NK-92 (cell line): ENCODE measurements at regions not wholly inside any gene's neighbourhood (a gene's known extent, or its start where the extent isn't known, plus 50 kb on each side); places are given as distances from the start of the nearest gene placed in this dataset.
"Not testable (repeated sequence)": the region's sequence is repeated elsewhere in the genome, so short reads cannot be mapped to it uniquely, and the experiment has no call there.

Experiments used
- DNase-seq: peaks from one replicate; lab custom pipeline; 2025; ENCODE audit not compliant: unreplicated experiment; lab: John Stamatoyannopoulos, UW

DNA sequence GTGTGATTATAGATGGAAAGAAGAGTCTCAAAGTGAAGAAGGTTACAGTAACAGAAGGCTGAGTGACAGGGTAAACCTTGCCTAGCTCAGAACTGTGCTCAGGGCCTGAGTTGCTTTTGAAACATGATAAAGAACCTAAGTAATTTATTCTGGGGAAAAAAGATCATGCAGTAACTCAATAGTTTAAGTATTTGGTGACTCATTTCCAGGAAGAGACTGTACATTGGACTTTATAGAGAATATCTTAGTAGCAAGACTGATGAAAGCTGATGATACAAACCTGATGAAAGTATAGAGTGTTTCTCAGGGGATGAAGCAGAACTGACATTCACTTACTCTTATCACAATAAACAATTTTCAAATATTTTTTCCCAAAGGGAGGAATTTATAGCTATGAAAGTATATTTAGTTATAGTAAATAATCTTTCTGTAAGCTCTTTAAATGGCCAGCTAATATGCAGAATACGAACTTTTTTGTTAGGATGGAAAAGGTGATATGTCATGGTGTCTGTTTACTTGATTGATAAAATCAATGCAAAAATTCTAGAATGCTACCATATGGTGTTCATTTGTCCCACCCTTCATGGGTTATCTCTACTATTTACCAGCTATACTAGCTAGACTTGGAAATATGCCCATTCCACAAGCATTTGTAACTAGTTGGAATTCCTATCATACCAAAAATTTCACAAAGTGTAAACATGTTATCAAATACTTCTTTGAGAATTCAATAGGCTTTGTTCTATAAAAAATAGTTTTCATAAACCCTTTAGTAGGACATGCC is 1265.5 kb upstream of the ACVR2A start:
- DNase-seq = no peak

DNA sequence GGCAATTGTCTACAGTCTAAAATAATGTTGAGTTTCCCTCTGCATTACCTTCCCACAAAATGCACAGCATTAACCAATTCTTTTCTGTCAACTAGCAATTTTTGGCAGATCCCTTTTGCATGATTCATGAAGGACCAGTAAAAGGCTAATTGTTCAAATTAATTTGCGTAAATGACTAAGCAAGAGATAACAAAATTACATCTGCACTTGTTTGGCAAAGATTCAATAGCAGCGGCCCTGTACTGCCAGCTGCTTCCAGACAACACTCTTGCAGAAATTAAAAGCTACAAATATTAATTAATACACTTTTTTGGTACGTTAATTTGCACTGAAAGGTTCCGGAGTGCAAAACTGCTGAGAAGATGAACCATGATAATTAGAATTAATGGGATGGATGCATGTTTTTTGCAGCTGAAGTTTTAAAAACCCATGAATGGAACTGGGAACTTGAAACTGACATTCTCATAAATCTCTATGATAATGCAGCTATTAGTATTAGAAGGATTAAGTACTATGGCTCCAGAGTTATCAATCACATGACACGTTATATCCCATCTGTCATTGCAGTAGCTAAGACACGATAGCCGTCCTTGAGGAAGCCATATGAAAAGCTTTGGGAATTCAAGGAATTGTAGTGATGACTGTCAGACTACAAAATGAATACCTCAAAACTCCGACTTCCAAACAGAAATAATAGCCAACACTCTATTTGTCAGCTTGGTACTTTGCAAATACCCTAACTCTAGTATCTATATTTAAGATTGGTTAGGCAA is 1268.3 kb upstream of the ACVR2A start:
- no peak for DNase-seq

DNA sequence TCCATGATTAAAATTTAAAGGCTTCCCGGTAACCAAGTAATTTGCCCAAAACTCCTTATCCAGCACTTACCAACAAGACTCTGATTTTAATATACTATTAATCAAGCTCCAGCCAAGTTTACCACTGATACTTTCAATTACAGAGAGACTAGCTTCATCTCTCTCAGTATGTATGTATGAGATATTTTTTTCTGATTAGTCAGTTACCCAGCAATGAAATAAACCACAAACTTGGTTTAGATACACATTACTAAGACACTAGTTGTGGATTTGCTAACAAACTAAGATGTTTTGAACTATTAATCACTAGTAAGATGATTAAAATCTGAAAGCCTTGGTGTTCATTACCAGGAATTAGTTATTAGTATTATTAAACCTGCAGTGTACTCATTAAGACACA is 1272.2 kb upstream of the ACVR2A start:
- no peak for DNase-seq

DNA sequence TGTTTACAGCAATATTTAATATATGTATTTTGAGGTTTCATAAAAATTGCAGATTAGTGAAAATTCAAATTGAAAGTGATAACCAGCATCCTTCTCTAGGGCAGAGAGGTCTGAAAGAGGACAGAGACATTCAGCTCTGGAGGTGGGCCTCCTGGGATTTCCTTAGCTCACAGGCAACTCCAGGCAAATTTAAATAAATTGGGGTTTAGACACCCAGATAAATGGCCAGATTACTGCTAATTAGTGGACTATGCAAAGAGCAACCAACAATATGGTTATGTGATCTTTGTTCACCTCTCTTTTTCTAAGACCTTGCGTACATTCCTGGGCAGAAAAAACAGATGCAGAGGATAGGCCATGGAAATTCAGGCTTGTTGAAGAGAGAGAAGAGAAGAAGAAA is 1282.8 kb upstream of the ACVR2A start:
- no peak for DNase-seq

DNA sequence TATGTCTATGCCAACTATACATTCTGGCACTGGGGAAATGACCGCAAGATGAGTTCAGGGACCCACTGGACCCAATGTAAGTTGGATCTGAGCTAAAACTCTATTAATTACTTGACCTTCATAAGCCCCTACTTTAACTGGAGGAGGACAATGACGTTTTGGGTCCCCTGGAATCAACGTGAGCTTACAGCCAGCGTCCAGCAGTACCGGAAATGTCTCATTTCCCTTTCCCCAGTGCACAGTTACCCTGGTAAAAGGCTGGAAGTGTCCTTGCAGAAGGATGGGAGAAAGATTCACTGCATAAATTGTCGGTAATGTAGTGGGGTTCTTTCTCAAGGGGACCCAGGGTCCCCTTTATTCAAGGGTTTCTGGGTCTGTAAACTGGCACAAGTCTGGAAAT is 1297.6 kb upstream of the ACVR2A start:
- DNase-seq = no peak

DNA sequence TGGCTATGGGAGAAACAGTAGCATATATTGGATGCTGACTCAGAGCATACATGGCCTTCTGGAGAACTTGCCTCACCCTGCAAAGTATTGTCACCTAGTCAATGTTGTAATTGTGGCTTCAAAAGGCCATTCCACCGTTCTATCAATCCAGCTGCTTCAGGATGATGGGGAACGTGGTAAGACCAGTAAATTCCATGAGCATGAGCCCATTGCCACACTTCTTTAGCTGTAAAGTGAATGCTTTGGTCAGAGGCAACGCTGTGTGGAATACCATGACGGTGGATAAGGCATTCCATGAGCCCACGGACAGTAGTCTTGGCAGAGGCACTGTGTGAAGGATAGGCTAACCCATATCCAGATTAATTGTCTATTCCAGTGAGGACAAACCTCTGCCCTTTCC is 1300.1 kb upstream of the ACVR2A start:
- no peak for DNase-seq

DNA sequence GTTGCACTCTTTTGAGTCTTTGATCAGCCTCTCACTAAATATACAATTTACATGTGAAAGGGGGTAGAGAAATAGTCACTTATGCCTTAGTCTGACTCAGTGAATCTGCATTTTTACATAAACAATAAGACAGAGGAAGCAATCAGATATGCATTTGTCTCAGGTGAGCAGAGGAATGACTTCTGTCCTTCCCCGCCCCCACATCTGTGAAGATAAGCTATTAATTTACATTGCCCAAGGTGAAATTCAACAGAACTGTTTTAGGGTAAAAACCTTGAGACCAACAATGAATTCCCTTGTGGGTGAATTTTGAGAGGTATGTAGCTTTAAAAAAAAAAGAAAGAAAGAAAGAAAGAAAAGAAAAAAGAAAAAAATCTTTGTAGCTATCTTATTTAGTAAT is 1302.9 kb upstream of the ACVR2A start:
- no peak for DNase-seq

DNA sequence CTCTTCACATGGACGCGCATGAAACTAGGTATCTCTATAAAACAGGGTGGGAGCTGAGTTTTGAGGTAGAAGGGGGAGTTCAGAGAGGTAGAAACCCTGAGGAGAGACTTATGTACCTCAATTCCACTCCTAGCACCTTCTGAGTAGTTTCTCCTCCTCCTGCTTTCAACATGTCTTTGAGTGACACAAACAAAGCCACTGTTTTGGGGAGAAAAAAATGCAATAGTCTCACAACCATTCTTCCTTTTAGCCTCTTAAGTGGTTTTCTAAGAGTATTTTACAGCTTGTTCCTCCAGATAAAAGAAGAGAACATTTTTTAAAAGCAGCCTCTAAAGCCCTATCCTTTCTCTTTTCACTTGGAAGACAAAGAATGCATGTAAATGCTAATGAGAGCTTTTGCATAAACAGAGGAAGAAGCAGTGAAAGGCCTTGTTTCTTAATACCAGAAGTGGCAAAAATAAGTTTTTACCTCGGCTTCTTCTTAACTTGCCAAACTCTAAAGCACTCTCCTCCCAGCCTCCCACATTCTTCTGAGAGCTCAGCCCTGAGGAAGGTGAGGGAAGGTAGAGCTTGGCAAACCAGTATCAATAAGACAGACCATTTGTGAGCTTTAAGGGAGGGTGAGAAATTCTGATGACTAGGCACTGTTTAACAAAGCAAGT is 1304.4 kb upstream of the ACVR2A start:
- no peak for DNase-seq

DNA sequence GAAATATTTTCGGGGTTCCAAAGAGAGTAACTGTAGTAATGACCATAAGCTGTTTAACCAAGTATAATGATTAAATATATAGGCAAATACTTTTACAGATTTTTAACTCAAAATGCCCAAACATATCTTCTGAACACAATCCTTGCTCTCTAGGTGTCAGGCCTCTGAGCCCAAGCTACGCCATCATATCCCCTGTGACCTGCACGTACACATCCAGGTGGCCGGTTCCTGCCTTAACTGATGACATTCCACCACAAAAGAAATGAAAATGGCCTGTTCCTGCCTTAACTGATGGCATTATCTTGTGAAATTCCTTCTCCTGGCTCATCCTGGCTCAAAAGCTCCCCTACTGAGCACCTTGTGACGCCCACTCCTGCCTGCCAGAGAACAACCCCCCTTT is 1305.1 kb upstream of the ACVR2A start:
- DNase-seq = not testable (repeated sequence)

DNA sequence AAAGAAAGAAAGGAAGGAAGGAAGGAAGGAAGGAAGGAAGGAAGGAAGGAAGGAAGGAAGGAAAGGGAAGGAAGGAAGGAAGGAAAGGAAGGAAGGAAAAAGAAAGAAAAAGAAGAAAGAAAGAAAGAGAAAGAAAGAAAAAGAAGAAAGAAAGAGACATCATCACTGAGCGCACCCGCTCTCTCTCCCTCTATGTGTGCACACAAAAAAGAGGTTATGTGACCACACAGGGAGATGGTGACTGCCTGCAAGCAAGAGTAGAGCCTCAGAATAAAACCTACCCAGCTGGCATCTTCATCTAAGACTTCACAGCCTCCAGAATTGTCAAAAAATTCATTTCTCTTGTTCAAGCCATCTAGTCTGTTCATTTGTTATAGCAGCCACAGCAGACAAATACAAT is 1307.4 kb upstream of the ACVR2A start:
- no peak for DNase-seq

DNA sequence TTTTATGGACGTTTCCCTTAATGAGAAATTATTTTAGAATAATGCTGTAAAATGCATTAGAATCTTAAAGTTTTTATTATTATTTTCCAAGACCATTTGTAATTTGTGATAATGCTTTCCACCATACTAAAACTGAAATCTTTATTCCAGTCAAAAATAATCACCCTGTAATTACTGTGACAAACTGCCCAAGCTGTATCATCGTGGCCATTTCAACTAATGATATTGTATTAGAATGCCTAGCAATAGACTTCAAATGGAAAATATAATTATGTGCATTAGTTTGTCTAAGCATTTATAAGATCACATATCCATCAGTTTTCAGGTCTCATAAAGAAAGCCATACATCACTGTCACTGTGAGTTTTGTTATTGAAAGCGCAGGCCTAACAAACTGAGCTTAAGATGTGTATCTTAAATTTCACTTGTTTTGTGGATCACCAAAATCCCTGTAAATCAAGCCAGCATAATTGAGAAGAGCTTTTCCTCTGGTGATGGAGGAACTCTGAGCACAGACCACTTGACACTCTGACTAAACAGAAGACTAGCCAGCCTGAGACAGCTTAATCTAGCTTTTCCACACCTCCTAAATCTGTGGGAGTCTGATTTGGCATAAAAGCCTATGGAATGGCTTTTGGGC is 1312.2 kb upstream of the ACVR2A start:
- DNase-seq = no peak

DNA sequence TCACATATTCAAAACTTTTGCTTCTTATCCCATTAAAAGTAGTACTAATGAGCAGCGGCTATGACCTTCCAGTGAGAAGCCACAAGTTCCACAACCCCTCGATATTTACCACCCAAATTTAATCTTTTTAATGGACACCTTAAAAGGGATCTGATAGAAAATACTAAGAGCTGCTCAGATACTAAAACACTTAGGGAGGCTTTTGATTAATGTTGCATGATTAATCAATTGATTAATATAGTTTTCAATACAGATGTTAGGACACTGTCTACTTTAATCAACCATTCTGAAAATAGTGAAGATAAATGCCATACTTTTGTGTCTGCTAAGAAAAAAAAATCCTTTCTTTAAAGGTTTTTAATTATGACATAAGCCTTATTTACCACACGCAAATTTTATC is 1312.8 kb upstream of the ACVR2A start:
- DNase-seq = no peak

DNA sequence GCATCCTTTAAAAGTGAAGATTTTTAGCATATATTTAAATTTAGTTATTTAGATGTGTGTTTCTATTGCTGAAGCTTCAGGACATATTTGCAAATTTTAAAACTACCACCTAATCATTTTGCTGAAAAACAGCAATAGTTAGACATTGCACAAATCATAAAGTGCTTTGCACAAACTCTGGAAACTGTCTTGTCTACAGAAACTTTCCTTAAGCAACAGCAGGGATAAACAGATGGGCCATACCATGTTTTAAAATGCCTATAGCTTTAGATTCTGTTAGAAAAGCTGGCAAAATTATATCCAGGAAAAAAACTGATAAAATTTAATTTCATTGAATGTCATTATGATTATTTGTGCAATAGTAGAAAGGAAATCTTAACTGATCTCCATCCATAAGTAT is 1313.9 kb upstream of the ACVR2A start:
- DNase-seq = no peak

DNA sequence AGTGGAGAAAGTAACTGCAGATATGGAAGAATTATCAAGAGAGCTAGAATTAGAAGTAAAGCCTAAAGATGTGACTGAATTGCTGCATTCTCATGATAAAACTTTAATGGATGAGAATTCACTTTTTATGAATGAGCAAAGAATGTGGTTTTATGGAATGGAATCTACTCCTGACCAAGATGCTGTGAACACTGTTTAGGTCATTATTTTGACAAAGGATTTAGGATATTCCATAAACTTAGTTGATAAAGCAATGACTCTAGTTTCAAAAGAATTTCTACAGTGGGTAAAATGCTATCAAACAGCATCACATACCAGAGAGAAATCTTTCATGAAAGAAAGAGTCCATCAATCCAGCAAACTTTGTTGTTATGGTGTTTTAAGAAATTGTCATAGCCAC is 1317.7 kb upstream of the ACVR2A start:
- DNase-seq = no peak

DNA sequence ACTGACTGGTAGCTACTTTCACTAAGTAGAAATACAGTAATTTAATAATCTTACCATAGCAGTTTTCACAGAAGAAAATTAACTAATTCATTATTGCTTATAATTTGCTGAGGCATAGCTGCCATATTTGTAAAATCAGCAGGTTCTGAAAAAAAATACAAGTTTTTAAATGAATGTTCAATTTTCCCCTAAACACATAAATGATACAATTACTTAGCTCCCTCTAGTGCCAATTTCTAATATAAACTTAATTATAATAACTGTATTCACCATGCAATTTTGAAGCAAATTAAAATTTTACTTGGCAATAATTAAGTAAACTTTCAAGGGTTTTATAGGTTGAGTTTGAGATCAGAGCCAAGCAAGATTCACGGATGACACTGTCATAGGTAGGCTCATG is 1321.6 kb upstream of the ACVR2A start:
- DNase-seq = no peak

DNA sequence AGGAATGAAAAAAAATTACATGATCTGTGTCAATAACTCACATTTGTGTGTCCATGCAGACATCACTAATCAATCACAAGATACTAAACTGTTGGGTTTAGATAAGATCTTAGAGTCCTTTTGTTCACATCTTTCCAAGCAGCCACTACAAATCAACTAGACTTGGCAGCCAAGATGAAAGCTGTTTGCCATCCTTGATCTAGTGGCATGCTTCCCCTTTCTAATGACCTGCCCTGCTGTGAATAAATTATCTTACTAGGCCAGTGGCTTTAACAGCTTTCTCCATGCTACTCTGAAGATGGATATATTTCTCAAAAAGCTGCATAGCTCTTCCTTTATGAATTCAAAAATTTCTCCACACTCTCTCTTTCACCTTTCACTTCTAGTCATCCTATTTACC is 1338.0 kb upstream of the ACVR2A start:
- DNase-seq = no peak

DNA sequence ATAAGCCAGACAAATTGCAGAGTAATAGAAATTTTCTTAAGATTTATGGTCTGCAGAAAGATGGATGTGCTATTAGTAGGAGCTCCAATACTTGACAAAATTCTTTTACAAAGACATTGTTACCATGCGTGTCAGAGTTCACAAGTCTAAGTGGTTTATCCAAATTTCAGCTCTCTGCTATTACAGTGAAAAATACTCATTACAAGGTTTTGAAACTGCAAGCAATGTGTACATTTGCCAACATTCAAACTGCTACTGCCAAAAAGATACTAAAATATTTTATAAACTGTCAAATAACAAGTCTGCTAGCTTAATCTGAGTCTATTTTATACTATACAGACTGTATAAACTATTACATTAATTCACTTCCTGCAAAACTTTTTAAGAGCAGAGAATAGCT is 1341.5 kb upstream of the ACVR2A start:
- DNase-seq = no peak

DNA sequence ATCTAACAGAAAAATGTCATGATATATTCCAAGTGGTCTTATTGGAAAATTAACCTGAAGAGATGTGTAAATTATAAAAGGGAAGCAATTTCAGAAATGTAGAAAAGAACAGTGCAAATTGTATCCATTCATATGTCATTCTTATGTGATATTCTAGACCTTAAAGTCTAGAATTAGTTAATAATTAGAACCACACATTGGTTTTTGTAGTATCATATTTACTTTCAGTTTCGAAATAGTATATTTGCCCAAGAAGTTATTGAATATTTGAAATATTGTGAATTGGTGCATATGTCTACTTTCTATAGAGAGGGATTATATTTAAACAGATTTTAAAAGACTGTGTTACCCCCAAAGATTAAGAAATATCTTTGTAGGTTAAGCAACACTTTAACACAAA is 1348.6 kb upstream of the ACVR2A start:
- no peak for DNase-seq

DNA sequence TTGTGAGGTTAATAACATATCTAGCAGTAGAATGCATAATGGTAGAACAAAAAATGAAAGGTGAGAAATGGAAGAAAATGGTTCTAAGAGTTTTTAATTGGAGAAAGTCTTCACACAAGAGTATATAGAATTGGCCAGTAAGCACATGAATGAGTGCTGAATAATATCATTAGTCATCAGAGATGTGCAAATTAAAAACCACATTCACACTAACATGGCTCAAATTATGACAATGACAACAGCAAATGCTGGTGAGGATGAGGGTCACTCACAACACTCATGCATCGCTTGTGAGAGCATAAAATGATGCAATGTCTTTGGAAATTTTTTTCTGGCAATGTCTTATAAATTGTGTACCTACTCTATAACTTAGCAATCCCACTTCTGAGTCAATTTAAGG is 1355.4 kb upstream of the ACVR2A start:
- DNase-seq = no peak

DNA sequence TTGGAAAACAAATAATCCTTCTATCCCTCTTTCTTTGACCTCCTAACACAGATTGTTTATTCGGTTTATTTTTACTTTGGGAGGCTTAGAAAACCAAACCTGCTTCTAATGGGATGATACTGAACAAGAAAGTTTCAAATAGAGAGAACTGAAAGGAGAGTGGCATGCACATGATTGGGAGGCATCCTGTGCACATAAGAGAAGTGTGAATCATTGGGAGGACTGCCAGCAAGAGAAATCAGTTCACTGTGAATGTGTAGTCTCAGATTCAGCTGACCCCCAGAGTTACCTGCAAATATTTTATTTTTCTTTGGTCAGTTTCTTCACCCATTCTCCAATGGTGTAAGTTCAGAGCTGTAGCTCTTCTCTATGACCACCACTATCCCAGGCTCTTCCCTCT is 1363.2 kb upstream of the ACVR2A start:
- no peak for DNase-seq

DNA sequence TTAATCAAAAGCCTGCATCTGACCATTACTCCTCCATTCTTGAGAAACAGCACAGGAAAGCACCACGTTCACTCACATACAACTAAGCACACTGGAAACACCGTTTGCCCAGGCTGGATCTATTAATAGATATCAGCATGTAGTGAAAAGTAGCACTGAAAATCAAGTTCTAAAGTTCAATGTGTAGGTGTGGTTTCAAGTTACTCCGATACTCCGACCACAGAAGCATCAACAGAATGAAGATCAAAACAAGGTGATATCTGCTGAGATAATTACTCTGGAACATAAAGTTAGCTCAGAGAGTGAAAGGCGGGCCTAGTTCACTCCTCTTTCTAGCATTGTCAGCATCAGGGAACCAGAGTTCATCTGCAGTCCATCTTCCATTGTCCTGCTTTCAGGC is 1367.4 kb upstream of the ACVR2A start:
- no peak for DNase-seq

DNA sequence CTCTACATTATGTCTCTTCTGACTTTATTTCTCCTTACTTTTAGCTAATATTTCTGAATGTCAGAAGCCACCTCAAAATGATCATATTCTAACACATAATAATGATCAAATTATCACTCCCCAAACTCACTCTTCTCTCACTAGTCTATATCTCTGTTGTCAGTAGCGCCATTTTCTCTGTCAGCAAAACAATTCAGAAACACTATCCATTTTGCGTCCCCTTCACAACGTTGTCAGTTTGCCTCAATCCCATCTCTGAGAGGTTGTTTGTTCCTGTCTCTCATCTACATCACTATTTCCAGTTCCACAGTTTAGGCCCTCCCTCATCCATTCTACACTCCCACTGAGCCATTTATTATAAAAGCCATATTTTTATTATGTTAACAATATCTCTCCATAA is 1376.3 kb upstream of the ACVR2A start:
- no peak for DNase-seq
